ENCODE measurements at regions not wholly inside any gene's neighbourhood (a gene's known extent, or its start where the extent isn't known, plus 50 kb on each side); places are given as distances from the start of the nearest gene placed in this dataset.

DNA sequence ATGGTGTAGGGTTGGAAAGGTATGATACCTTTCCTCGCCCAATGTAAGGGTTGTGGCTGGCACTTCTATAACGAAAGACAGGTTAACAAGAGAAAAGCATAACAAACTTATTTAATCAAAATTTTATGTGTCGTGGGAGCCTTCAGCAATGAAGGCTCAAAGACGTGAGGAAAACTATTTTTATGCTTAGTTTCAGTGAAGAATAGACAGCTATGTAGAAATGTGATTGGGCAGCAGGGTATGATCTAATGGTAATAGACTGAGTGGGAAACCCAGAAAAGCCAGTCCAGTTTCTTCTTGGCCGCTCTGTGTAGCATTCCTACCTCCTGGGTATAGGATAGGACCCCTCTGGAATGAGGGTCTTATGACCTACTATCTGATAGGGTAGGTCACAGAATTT is 464.7 kb downstream of the ADGRL2 start:
- no peak overlapping the region for H3K4me3 Mint-ChIP-seq (ENCODE audit: low read depth, unreplicated experiment)
- H3K36me3 Mint-ChIP-seq (ENCODE audit: insufficient read depth, unreplicated experiment), result no peaks in the 10 kb centered on the region
- TF ChIP-seq, protein P1, sequence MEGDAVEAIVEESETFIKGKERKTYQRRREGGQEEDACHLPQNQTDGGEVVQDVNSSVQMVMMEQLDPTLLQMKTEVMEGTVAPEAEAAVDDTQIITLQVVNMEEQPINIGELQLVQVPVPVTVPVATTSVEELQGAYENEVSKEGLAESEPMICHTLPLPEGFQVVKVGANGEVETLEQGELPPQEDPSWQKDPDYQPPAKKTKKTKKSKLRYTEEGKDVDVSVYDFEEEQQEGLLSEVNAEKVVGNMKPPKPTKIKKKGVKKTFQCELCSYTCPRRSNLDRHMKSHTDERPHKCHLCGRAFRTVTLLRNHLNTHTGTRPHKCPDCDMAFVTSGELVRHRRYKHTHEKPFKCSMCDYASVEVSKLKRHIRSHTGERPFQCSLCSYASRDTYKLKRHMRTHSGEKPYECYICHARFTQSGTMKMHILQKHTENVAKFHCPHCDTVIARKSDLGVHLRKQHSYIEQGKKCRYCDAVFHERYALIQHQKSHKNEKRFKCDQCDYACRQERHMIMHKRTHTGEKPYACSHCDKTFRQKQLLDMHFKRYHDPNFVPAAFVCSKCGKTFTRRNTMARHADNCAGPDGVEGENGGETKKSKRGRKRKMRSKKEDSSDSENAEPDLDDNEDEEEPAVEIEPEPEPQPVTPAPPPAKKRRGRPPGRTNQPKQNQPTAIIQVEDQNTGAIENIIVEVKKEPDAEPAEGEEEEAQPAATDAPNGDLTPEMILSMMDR (IDR thresholded peaks at IDR 0.05; ENCODE audit: unreplicated experiment), result no peak
- H3K27me3 Mint-ChIP-seq (ENCODE audit: unreplicated experiment), result no peaks in the 10 kb centered on the region
- H3K9me3 Mint-ChIP-seq (ENCODE audit: low read depth, unreplicated experiment), result peaks cover 3% of the 10 kb centered on the region
- no peak overlapping the region for H3K27ac Mint-ChIP-seq (ENCODE audit: unreplicated experiment)
- no TSS peak for BruUV-seq (replicated peaks)
- CTCF ChIA-PET, result no interaction called here
- no peaks in the 10 kb centered on the region for H3K4me1 Mint-ChIP-seq (ENCODE audit: low read depth, unreplicated experiment)
- intact Hi-C loops (cut with micrococcal nuclease; ENCODE audit: unreplicated experiment), result no loop called here
- DNase-seq, result no peak

- Mint-ChIP-seq H3K4me1 (ENCODE audit: low read depth, unreplicated experiment) (no peaks in the 10 kb centered on the region), H3K9me3 (ENCODE audit: low read depth, unreplicated experiment) (no peaks in the 10 kb centered on the region), H3K27me3 (ENCODE audit: unreplicated experiment) (no peaks in the 10 kb centered on the region), H3K27ac (ENCODE audit: unreplicated experiment) (no peak overlapping the region), H3K36me3 (ENCODE audit: insufficient read depth, unreplicated experiment) (no peaks in the 10 kb centered on the region), H3K4me3 (ENCODE audit: low read depth, unreplicated experiment) (no peak overlapping the region)
- intact Hi-C loops (cut with micrococcal nuclease; ENCODE audit: unreplicated experiment), result no loop called here
- TF ChIP-seq, protein P1 (IDR thresholded peaks at IDR 0.05; ENCODE audit: unreplicated experiment), result no peak
- CTCF ChIA-PET, result no interaction called here
- DNase-seq, result no peak
- BruUV-seq (replicated peaks), result no TSS peak
These were observed 464.1 kb downstream of the ADGRL2 start for GRCh38 chr1:82264802-82265201.

GRCh38 chr1:82263396-82263795 is 462.7 kb downstream of the ADGRL2 start:
- CTCF ChIA-PET, result no interaction called here
- BruUV-seq (replicated peaks), result no TSS peak
- intact Hi-C loops (cut with micrococcal nuclease; ENCODE audit: unreplicated experiment), result no loop called here

DNA sequence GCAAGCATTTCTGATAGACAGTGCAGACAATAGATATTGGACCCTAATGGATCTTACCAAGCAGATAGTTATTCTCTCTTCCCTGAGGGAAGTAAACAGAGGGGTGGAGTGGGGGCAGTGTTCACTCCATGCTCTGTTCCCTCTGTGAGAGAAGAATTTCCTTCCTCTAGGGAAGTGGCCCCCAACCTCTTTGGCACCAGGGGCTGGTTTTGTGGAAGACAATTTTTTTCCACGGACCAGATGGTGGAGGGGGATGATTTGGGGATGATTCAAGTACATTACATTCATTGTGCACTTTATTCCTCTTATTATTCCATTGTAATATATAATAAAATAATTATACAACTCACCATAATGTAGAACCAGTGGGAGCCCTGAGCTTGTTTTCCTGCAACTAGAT is 459.9 kb downstream of the ADGRL2 start:
- intact Hi-C loops (cut with micrococcal nuclease; ENCODE audit: unreplicated experiment), result no loop called here
- H3K4me3 Mint-ChIP-seq (ENCODE audit: low read depth, unreplicated experiment), result no peak overlapping the region
- H3K27ac Mint-ChIP-seq (ENCODE audit: unreplicated experiment), result no peak overlapping the region
- no peaks in the 10 kb centered on the region for H3K9me3 Mint-ChIP-seq (ENCODE audit: low read depth, unreplicated experiment)
- H3K36me3 Mint-ChIP-seq (ENCODE audit: insufficient read depth, unreplicated experiment), result no peaks in the 10 kb centered on the region
- H3K27me3 Mint-ChIP-seq (ENCODE audit: unreplicated experiment), result no peaks in the 10 kb centered on the region
- CTCF ChIA-PET, result no interaction called here
- no TSS peak for BruUV-seq (replicated peaks)
- H3K4me1 Mint-ChIP-seq (ENCODE audit: low read depth, unreplicated experiment), result no peaks in the 10 kb centered on the region
- TF ChIP-seq, protein P1 (IDR thresholded peaks at IDR 0.05; ENCODE audit: unreplicated experiment), result no peak
- DNase-seq, result no peak

More at GRCh38 chr1:82263396-82263795, 462.7 kb downstream of the ADGRL2 start:
- Mint-ChIP-seq H3K4me3 (ENCODE audit: low read depth, unreplicated experiment) (no peak overlapping the region), H3K27me3 (ENCODE audit: unreplicated experiment) (no peaks in the 10 kb centered on the region), H3K4me1 (ENCODE audit: low read depth, unreplicated experiment) (no peaks in the 10 kb centered on the region), H3K27ac (ENCODE audit: unreplicated experiment) (no peak overlapping the region), H3K36me3 (ENCODE audit: insufficient read depth, unreplicated experiment) (no peaks in the 10 kb centered on the region), H3K9me3 (ENCODE audit: low read depth, unreplicated experiment) (no peaks in the 10 kb centered on the region)
- DNase-seq, result no peak
- TF ChIP-seq, protein P1 (IDR thresholded peaks at IDR 0.05; ENCODE audit: unreplicated experiment), result no peak

- no peaks in the 10 kb centered on the region for H3K27me3 Mint-ChIP-seq (ENCODE audit: unreplicated experiment)
- BruUV-seq (replicated peaks), result no TSS peak
- DNase-seq, result no peak
- no peaks in the 10 kb centered on the region for H3K9me3 Mint-ChIP-seq (ENCODE audit: low read depth, unreplicated experiment)
- intact Hi-C loops (cut with micrococcal nuclease; ENCODE audit: unreplicated experiment), result no loop called here
- TF ChIP-seq, protein P1 (IDR thresholded peaks at IDR 0.05; ENCODE audit: unreplicated experiment), result no peak
- H3K36me3 Mint-ChIP-seq (ENCODE audit: insufficient read depth, unreplicated experiment), result no peaks in the 10 kb centered on the region
- H3K4me1 Mint-ChIP-seq (ENCODE audit: low read depth, unreplicated experiment), result no peaks in the 10 kb centered on the region
- CTCF ChIA-PET, result no interaction called here
- no peak overlapping the region for H3K4me3 Mint-ChIP-seq (ENCODE audit: low read depth, unreplicated experiment)
- H3K27ac Mint-ChIP-seq (ENCODE audit: unreplicated experiment), result no peak overlapping the region
These were observed 459.3 kb downstream of the ADGRL2 start for GRCh38 chr1:82260051-82260450.
